CD8-positive, alpha-beta memory T cell (primary cell): ENCODE measurements at regions not wholly inside any gene's neighbourhood (a gene's known extent, or its start where the extent isn't known, plus 50 kb on each side); places are given as distances from the start of the nearest gene placed in this dataset.
A peak's percentile ranks its signal among the peaks of the same experiment; 100 is the strongest.

Experiments
- CTCF ChIA-PET: fragments of 350-600 bp; sonication (Branson Sonifier 250); formaldehyde crosslinking; loops from one replicate; lab custom pipeline; 2021; ENCODE audit warnings: antibody characterized with exemption; lab: Charles Lee
- POLR2A ChIA-PET: fragments of 350-600 bp; sonication (Branson Sonifier 250); formaldehyde crosslinking; loops from one replicate; lab custom pipeline; 2021; ENCODE audit warnings: antibody characterized with exemption; lab: Charles Lee
- DNase-seq, 5 donors: peaks; one replicate each; pipeline versions ENCODE4 v3.0.0 to v3.0.0-alpha.2; 2020 to 2022; ENCODE audit warnings: mixed read lengths in 1 of 5
- H3K27ac ChIP-seq: one replicate; pipeline ENCODE4 v1.7.0; 2013; ENCODE audit warnings: low read depth, mild to moderate bottlenecking, low read length, moderate library complexity
- H3K27me3 ChIP-seq: 2 replicates; pipeline ENCODE4 v1.7.0; 2013; ENCODE audit warnings: low read length, mild to moderate bottlenecking; ENCODE audit not compliant: insufficient read depth, poor library complexity, severe bottlenecking
- H3K36me3 ChIP-seq: 2 replicates; pipeline ENCODE4 v1.7.0; 2013; ENCODE audit warnings: mild to moderate bottlenecking, low read length, moderate library complexity; ENCODE audit not compliant: insufficient read depth
- H3K4me1 ChIP-seq: 2 replicates; pipeline ENCODE4 v1.7.0; 2013; ENCODE audit warnings: mild to moderate bottlenecking, low read length, moderate library complexity; ENCODE audit not compliant: insufficient read depth
- H3K4me3 ChIP-seq: 2 replicates; pipeline ENCODE4 v1.7.0; 2013; ENCODE audit warnings: mild to moderate bottlenecking, low read length
- H3K9me3 ChIP-seq: 2 replicates; pipeline ENCODE4 v1.7.0; 2013; ENCODE audit warnings: mild to moderate bottlenecking, low read length
- H3K27ac Mint-ChIP-seq, 8 donors: one replicate each; pipeline ENCODE4 v1.8.0; 2020 to 2021; ENCODE audit warnings: mixed read lengths in 8 of 8, mild to moderate bottlenecking in 6 of 8, inconsistent platforms in 3 of 8, moderate library complexity in 3 of 8
- H3K27me3 Mint-ChIP-seq, 2 donors: one replicate each; pipeline ENCODE4 v1.8.0; 2020 to 2021; ENCODE audit warnings: mixed read lengths in 2 of 2, mild to moderate bottlenecking in 1 of 2, moderate library complexity in 1 of 2
- H3K36me3 Mint-ChIP-seq, 3 donors: one replicate each; pipeline ENCODE4 v1.8.0; 2020 to 2021; ENCODE audit warnings: mixed read lengths in 3 of 3, inconsistent platforms in 1 of 3, mild to moderate bottlenecking in 1 of 3
- H3K4me1 Mint-ChIP-seq, 3 donors: one replicate each; pipeline ENCODE4 v1.8.0; 2020 to 2021; ENCODE audit warnings: mixed read lengths in 3 of 3, inconsistent platforms in 1 of 3, mild to moderate bottlenecking in 1 of 3
- H3K4me3 Mint-ChIP-seq, 7 donors: one replicate each; pipeline ENCODE4 v1.8.0; 2020 to 2021; ENCODE audit warnings: mixed read lengths in 7 of 7, mild to moderate bottlenecking in 6 of 7, moderate library complexity in 4 of 7, inconsistent platforms in 2 of 7
- H3K9me3 Mint-ChIP-seq, 5 donors: one replicate each; pipeline ENCODE4 v1.8.0; 2020 to 2022; ENCODE audit warnings: mixed read lengths in 5 of 5, mild to moderate bottlenecking in 3 of 5, moderate library complexity in 2 of 5, inconsistent platforms in 1 of 5

DNA sequence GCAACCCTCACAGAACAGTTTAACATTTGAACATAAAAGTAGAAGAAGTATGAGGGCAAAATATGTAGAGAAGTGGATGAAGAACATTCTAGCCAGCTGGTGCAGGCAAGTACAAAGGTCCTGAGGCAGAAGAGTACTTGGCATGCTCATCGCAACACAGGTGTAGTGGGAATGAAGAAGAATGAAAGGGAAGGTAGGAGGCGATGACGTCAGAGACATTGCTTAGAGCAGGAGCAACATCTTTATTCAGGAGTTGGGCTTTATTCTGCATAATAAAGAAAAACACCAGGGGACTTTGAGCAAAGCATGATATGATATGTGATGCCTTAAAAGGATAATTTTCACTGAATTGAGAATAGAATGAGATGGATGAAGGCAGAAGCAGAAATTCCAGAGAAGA lies 570.6 kb upstream of the CDH9 start:
- Histone ChIP-seq H3K4me3 (no peak overlapping the region), H3K4me1 (no peaks in the 10 kb centered on the region), H3K36me3 (no peaks in the 10 kb centered on the region), H3K9me3 (no peaks in the 10 kb centered on the region), H3K27me3 (no peaks in the 10 kb centered on the region), H3K27ac (no peak overlapping the region)
- POLR2A ChIA-PET: no interaction called here
- peaks cover 0 to 27% (median 6%) of the 10 kb centered on the region in 5 donors for H3K9me3 Mint-ChIP-seq
- peaks cover 0 to 2% of the 10 kb centered on the region in 2 donors for H3K27me3 Mint-ChIP-seq
- CTCF ChIA-PET: no interaction called here
- H3K36me3 Mint-ChIP-seq: no peaks in the 10 kb centered on the region
- no peaks in the 10 kb centered on the region for H3K4me1 Mint-ChIP-seq
- no peak overlapping the region for H3K27ac Mint-ChIP-seq
- DNase-seq: no peak
- H3K4me3 Mint-ChIP-seq: no peak overlapping the region

GRCh38 chr5:27598576-27598975 lies 560.2 kb upstream of the CDH9 start:
- Histone ChIP-seq H3K27me3 (no peaks in the 10 kb centered on the region), H3K4me1 (no peaks in the 10 kb centered on the region), H3K36me3 (no peaks in the 10 kb centered on the region), H3K4me3 (no peak overlapping the region), H3K27ac (no peak overlapping the region), H3K9me3 (no peaks in the 10 kb centered on the region)
- CTCF ChIA-PET: no interaction called here
- DNase-seq: no peak
- no peak overlapping the region for H3K4me3 Mint-ChIP-seq
- H3K27ac Mint-ChIP-seq: no peak overlapping the region
- no peaks in the 10 kb centered on the region for H3K4me1 Mint-ChIP-seq
- POLR2A ChIA-PET: no interaction called here
- H3K9me3 Mint-ChIP-seq: peaks cover 2 to 38% (median 11%) of the 10 kb centered on the region in 5 donors
- no peaks in the 10 kb centered on the region for H3K27me3 Mint-ChIP-seq
- no peaks in the 10 kb centered on the region for H3K36me3 Mint-ChIP-seq

- H3K4me1 Mint-ChIP-seq: no peaks in the 10 kb centered on the region
- H3K9me3 Mint-ChIP-seq: peaks cover 2 to 20% (median 12%) of the 10 kb centered on the region in 5 donors
- no peak overlapping the region for H3K4me3 ChIP-seq
- DNase-seq: no peak
- H3K27ac ChIP-seq: no peak overlapping the region
- H3K27ac Mint-ChIP-seq: no peak overlapping the region
- H3K27me3 Mint-ChIP-seq: no peaks in the 10 kb centered on the region
- no peaks in the 10 kb centered on the region for H3K9me3 ChIP-seq
- no peak overlapping the region for H3K4me3 Mint-ChIP-seq
- ChIA-PET POLR2A (no interaction called here), CTCF (no interaction called here)
- H3K36me3 Mint-ChIP-seq: no peaks in the 10 kb centered on the region
- H3K27me3 ChIP-seq: no peaks in the 10 kb centered on the region
- no peaks in the 10 kb centered on the region for H3K36me3 ChIP-seq
- no peaks in the 10 kb centered on the region for H3K4me1 ChIP-seq
Measured at GRCh38 chr5:27594141-27594540, 555.8 kb upstream of the CDH9 start.

DNA sequence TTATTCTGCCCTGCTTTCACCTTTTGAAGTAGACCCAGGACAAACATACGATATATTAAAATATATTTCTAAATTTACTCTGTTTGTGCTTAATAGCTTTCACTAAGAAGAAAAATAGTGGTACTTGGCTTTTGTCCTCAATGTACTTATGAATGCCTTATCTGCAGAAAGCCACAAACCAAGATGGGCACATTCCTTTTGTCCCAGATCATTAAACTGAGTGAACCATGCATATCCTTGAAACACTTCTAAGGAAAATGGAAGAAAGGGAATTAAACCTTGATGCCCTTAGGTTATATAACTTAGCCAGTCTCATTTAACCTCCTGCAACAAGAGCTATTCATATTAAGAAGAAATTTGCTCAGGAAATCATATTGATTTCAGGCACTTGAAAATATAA lies 553.8 kb upstream of the CDH9 start:
- Histone ChIP-seq H3K4me3 (no peak overlapping the region), H3K27ac (no peak overlapping the region), H3K4me1 (no peaks in the 10 kb centered on the region), H3K9me3 (no peaks in the 10 kb centered on the region), H3K27me3 (no peaks in the 10 kb centered on the region), H3K36me3 (no peaks in the 10 kb centered on the region)
- Mint-ChIP-seq H3K9me3 (peaks cover 2 to 34% (median 15%) of the 10 kb centered on the region in 5 donors), H3K4me3 (no peak overlapping the region), H3K27me3 (no peaks in the 10 kb centered on the region), H3K4me1 (no peaks in the 10 kb centered on the region), H3K36me3 (no peaks in the 10 kb centered on the region), H3K27ac (no peak overlapping the region)
- DNase-seq: no peak
- POLR2A ChIA-PET: no interaction called here
- CTCF ChIA-PET: no interaction called here

DNA sequence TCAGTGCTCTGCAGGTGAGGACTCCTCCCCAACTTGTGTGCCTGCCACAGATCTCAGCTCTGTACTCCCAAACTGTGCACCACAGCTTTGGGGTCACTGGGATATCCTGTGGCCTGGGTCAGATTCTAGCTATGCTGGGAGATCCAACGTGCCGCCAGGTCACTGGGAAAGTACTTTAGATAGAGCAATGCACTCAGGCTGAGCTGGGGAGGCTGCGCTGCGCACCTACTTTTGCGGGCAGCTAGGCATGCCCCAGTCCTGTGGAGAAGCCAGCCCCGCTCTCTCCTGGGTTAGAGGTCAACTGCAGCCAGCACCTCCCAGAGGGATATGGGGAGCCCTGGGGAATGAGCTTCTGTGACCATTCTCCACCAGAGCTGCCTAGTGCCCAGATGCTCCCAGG lies 552.1 kb upstream of the CDH9 start:
- no peak overlapping the region for H3K27ac ChIP-seq
- Mint-ChIP-seq H3K9me3 (peaks cover 3 to 28% (median 7%) of the 10 kb centered on the region in 5 donors), H3K27me3 (no peaks in the 10 kb centered on the region), H3K4me3 (no peak overlapping the region), H3K27ac (no peak overlapping the region), H3K4me1 (no peaks in the 10 kb centered on the region), H3K36me3 (no peaks in the 10 kb centered on the region)
- no peak overlapping the region for H3K4me3 ChIP-seq
- H3K27me3 ChIP-seq: no peaks in the 10 kb centered on the region
- ChIA-PET POLR2A (no interaction called here), CTCF (no interaction called here)
- H3K36me3 ChIP-seq: no peaks in the 10 kb centered on the region
- H3K9me3 ChIP-seq: no peaks in the 10 kb centered on the region
- DNase-seq: no peak
- no peaks in the 10 kb centered on the region for H3K4me1 ChIP-seq

GRCh38 chr5:27578279-27578678 lies 539.9 kb upstream of the CDH9 start:
- ChIA-PET CTCF (no interaction called here), POLR2A (no interaction called here)
- H3K27ac ChIP-seq: no peak overlapping the region
- H3K4me1 ChIP-seq: no peaks in the 10 kb centered on the region
- Mint-ChIP-seq H3K36me3 (no peaks in the 10 kb centered on the region), H3K4me3 (no peak overlapping the region), H3K4me1 (no peaks in the 10 kb centered on the region), H3K9me3 (peaks cover 3 to 18% (median 14%) of the 10 kb centered on the region in 5 donors), H3K27me3 (no peaks in the 10 kb centered on the region), H3K27ac (no peak overlapping the region)
- H3K36me3 ChIP-seq: no peaks in the 10 kb centered on the region
- no peak for DNase-seq
- H3K9me3 ChIP-seq: no peaks in the 10 kb centered on the region
- H3K4me3 ChIP-seq: no peak overlapping the region
- no peaks in the 10 kb centered on the region for H3K27me3 ChIP-seq

- H3K4me1 ChIP-seq: no peaks in the 10 kb centered on the region
- no peaks in the 10 kb centered on the region for H3K27me3 ChIP-seq
- ChIA-PET POLR2A (no interaction called here), CTCF (no interaction called here)
- DNase-seq: no peak
- no peaks in the 10 kb centered on the region for H3K36me3 ChIP-seq
- H3K9me3 Mint-ChIP-seq: peaks cover 0 to 14% (median 2%) of the 10 kb centered on the region in 5 donors
- no peaks in the 10 kb centered on the region for H3K4me1 Mint-ChIP-seq
- H3K4me3 Mint-ChIP-seq: no peak overlapping the region
- H3K9me3 ChIP-seq: no peaks in the 10 kb centered on the region
- H3K27me3 Mint-ChIP-seq: no peaks in the 10 kb centered on the region
- no peak overlapping the region for H3K27ac ChIP-seq
- no peak overlapping the region for H3K4me3 ChIP-seq
- H3K36me3 Mint-ChIP-seq: no peaks in the 10 kb centered on the region
- H3K27ac Mint-ChIP-seq: no peak overlapping the region
Measured at GRCh38 chr5:27571681-27572080, 533.3 kb upstream of the CDH9 start.

GRCh38 chr5:27568811-27569210 lies 530.4 kb upstream of the CDH9 start:
- Mint-ChIP-seq H3K27me3 (no peaks in the 10 kb centered on the region), H3K4me1 (no peaks in the 10 kb centered on the region), H3K36me3 (no peaks in the 10 kb centered on the region), H3K27ac (no peak overlapping the region), H3K9me3 (peaks cover 0 to 11% (median 2%) of the 10 kb centered on the region in 5 donors), H3K4me3 (no peak overlapping the region)
- DNase-seq: no peak
- H3K36me3 ChIP-seq: no peaks in the 10 kb centered on the region
- ChIA-PET POLR2A (no interaction called here), CTCF (no interaction called here)
- no peaks in the 10 kb centered on the region for H3K4me1 ChIP-seq
- no peaks in the 10 kb centered on the region for H3K27me3 ChIP-seq
- no peak overlapping the region for H3K27ac ChIP-seq
- no peaks in the 10 kb centered on the region for H3K9me3 ChIP-seq
- no peak overlapping the region for H3K4me3 ChIP-seq

DNA sequence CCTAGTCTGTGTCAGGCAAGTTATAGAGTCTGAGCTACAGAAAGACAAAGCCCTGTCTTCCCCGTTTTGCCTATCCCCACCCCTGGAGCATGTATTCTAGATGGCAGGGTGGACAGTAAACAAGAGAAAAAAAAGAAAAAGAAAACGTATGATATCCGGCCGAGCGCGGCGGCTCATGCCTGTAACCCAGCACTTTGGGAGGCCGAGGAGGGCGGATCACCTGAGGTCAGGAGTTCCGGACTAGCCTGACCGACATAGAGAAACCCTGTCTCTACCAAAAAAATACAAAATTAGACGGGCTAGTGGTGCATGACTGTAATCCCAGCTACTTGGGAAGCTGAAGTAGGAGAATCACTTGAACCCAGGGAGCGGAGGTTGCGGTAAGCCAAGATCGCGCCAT lies 523.0 kb upstream of the CDH9 start:
- Histone ChIP-seq H3K4me3 (no peak overlapping the region), H3K27me3 (no peaks in the 10 kb centered on the region), H3K27ac (no peak overlapping the region), H3K36me3 (no peaks in the 10 kb centered on the region), H3K9me3 (no peaks in the 10 kb centered on the region), H3K4me1 (no peaks in the 10 kb centered on the region)
- peak overlapping the region in 1 of 8 donors; percentile 38 for H3K27ac Mint-ChIP-seq
- no peak for DNase-seq
- H3K36me3 Mint-ChIP-seq: no peaks in the 10 kb centered on the region
- H3K9me3 Mint-ChIP-seq: peaks cover 5 to 15% (median 9%) of the 10 kb centered on the region in 5 donors
- H3K4me3 Mint-ChIP-seq: no peak overlapping the region
- CTCF ChIA-PET: no interaction called here
- no peaks in the 10 kb centered on the region for H3K27me3 Mint-ChIP-seq
- H3K4me1 Mint-ChIP-seq: no peaks in the 10 kb centered on the region
- POLR2A ChIA-PET: no interaction called here
